Right atrium auricular region (tissue), 2 donors: ENCODE measurements at regions not wholly inside any gene's neighbourhood (a gene's known extent, or its start where the extent isn't known, plus 50 kb on each side); places are given as distances from the start of the nearest gene placed in this dataset.

Source experiments
- DNase-seq: peaks from one replicate; pipeline ENCODE4 v3.0.0-alpha.2; 2019; ENCODE audit warnings: low spot score
- H3K27ac ChIP-seq, 2 donors: fragments of 200-600 bp; sonication (generic); 1 replicate in 1 of 2; 2 replicates in 1 of 2; pipeline ENCODE4 v1.5.1; 2016 to 2019
- H3K27me3 ChIP-seq, 2 donors: fragments of 200-600 bp; sonication (generic); one replicate each; pipeline versions ENCODE4 v1.5.1 to v1.6.0; 2017 to 2019
- H3K36me3 ChIP-seq: fragments of 200-600 bp; sonication (generic); one replicate; pipeline ENCODE4 v1.5.1; 2016
- H3K4me1 ChIP-seq, 2 donors: fragments of 200-600 bp; sonication (generic); one replicate each; pipeline versions ENCODE4 v1.5.1 to v1.6.0; 2017 to 2019
- H3K4me3 ChIP-seq, 2 donors: fragments of 200-600 bp; sonication (generic); 1 replicate in 1 of 2; 2 replicates in 1 of 2; pipeline ENCODE4 v1.5.1; 2017 to 2019; ENCODE audit warnings: mild to moderate bottlenecking in 1 of 2, moderate library complexity in 1 of 2
- H3K9me3 ChIP-seq, 2 donors: fragments of 200-600 bp; sonication (generic); one replicate each; pipeline ENCODE4 v1.5.1; 2019
- CTCF ChIP-seq, 2 donors: fragments of 200-600 bp; sonication (generic); IDR thresholded peaks; one replicate each; pipeline ENCODE4 v1.5.1; 2019; ENCODE audit warnings: antibody characterized with exemption in 2 of 2

- Histone ChIP-seq H3K9me3 (no peaks in the 10 kb centered on the region), H3K4me1 (peaks cover 0 to 6% of the 10 kb centered on the region in 2 donors), H3K27me3 (no peaks in the 10 kb centered on the region), H3K4me3 (no peak overlapping the region), H3K36me3 (no peaks in the 10 kb centered on the region), H3K27ac (no peak overlapping the region)
- no peak for TF ChIP-seq CTCF (IDR thresholded peaks at IDR 0.05)
- no peak for DNase-seq
Observed at GRCh38 chr11:134950692-134951304, 538.8 kb upstream of the B3GAT1 start.

GRCh38 chr11:134949121-134950090, 537.4 kb upstream of the B3GAT1 start:
- TF ChIP-seq CTCF (IDR thresholded peaks at IDR 0.05) = no peak
- H3K9me3 ChIP-seq = no peaks in the 10 kb centered on the region
- H3K4me3 ChIP-seq = no peak overlapping the region
- peak overlapping the region in 1 of 2 donors; percentile 23 for H3K27ac ChIP-seq
- DNase-seq = peak; percentile 60
- H3K27me3 ChIP-seq = no peaks in the 10 kb centered on the region
- H3K4me1 ChIP-seq = peaks cover 0 to 6% of the 10 kb centered on the region in 2 donors
- H3K36me3 ChIP-seq = no peaks in the 10 kb centered on the region

- Histone ChIP-seq H3K27me3 (no peaks in the 10 kb centered on the region), H3K4me1 (peaks cover 0 to 6% of the 10 kb centered on the region in 2 donors), H3K9me3 (no peaks in the 10 kb centered on the region), H3K27ac (no peak overlapping the region), H3K36me3 (no peaks in the 10 kb centered on the region), H3K4me3 (no peak overlapping the region)
- DNase-seq = no peak
- TF ChIP-seq CTCF (IDR thresholded peaks at IDR 0.05) = no peak
Observed at GRCh38 chr11:134947556-134947955, 535.5 kb upstream of the B3GAT1 start.

GRCh38 chr11:134945993-134946392, 534.0 kb upstream of the B3GAT1 start:
- Histone ChIP-seq H3K36me3 (no peaks in the 10 kb centered on the region), H3K4me3 (no peak overlapping the region), H3K9me3 (no peaks in the 10 kb centered on the region), H3K27ac (no peak overlapping the region), H3K4me1 (peaks cover 0 to 6% of the 10 kb centered on the region in 2 donors), H3K27me3 (no peaks in the 10 kb centered on the region)
- no peak for DNase-seq
- TF ChIP-seq CTCF (IDR thresholded peaks at IDR 0.05) = no peak

- Histone ChIP-seq H3K36me3 (no peaks in the 10 kb centered on the region), H3K9me3 (no peaks in the 10 kb centered on the region), H3K27ac (no peak overlapping the region), H3K4me3 (no peak overlapping the region), H3K27me3 (no peaks in the 10 kb centered on the region), H3K4me1 (peaks cover 0 to 6% of the 10 kb centered on the region in 2 donors)
- no peak for DNase-seq
- TF ChIP-seq CTCF (IDR thresholded peaks at IDR 0.05) = no peak
Observed at GRCh38 chr11:134944986-134945385, 532.9 kb upstream of the B3GAT1 start.
